GM21717 (cell line): ENCODE measurements at regions not wholly inside any gene's neighbourhood (a gene's known extent, or its start where the extent isn't known, plus 50 kb on each side); places are given as distances from the start of the nearest gene placed in this dataset.
"Not testable (repeated sequence)": the region's sequence is repeated elsewhere in the genome, so short reads cannot be mapped to it uniquely, and the experiment has no call there.

Source experiments
- ATAC-seq: cut with Tn5 transposase; IDR thresholded peaks from one replicate; pipeline ENCODE4 v1.9.1; 2021; ENCODE audit warnings: mild to moderate bottlenecking, moderate library complexity; ENCODE audit not compliant: unreplicated experiment

- no peak for ATAC-seq
These were observed 893.2 kb downstream of the DTWD2 start for GRCh38 chr5:118095115-118095514.

GRCh38 chr5:118088448-118088847, 899.9 kb downstream of the DTWD2 start:
- no peak for ATAC-seq

- ATAC-seq = no peak
These were observed 911.9 kb downstream of the DTWD2 start for GRCh38 chr5:118076490-118076889.

DNA sequence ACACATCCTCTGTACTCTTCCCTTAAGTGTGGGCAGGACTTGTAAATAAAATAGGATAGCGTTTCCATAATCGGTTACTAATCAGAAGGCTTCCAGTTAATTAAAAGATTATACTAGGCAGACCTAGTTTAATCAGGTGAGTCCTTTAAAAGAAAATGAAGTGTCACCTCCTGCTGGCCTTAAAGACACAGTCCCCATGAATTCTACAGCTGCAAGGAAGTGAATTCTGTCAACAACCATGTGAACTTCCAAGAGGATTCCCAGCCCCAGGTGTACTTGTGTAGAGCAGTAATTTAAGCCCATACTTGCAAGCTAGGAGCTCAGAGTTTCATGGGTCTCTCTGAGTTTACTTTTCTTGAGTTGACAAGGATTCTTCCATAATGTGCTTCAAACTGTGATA, 918.3 kb downstream of the DTWD2 start:
- ATAC-seq = no peak

DNA sequence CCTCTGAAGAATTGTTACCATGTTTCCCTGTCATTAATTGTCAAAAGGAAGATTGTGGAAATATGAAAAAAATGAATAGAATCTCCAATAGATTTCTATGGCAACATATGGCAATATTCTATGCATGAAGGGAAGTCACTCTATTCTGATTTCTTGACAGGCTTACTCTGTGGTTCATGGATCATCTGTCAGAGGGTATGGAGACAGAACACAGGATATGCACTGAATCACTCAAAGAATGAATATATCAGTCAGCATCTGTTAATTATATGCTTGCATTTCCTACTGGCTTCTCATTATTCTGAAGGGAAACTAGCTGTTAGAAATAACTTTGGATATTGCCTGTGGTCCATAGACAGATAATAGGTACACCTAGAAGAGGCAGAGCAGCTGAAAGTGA, 918.9 kb downstream of the DTWD2 start:
- ATAC-seq = no peak

GRCh38 chr5:118068886-118069285, 919.5 kb downstream of the DTWD2 start:
- ATAC-seq = no peak

- not testable (repeated sequence) for ATAC-seq
These were observed 924.5 kb downstream of the DTWD2 start for GRCh38 chr5:118063836-118064235.

- no peak for ATAC-seq
These were observed 927.5 kb downstream of the DTWD2 start for GRCh38 chr5:118060833-118061232.

DNA sequence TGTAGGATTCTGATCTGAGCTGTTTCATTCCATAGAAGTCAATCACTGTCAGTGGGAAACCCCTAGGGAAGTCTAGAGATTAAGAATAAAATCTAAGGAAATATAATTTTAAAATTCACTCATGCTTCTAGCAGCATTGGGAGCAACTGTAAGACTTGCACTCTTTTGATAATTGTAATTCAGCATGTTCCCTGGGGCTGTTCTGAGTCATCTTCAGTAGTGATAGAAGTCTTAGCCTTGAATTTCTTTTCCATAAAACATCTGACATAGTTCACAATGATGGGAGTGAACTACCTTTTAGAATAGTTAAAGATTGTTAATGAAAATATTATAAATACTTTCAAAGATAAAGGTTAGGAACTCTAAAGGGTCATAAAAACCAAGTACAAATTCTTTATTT, 935.8 kb downstream of the DTWD2 start:
- no peak for ATAC-seq

DNA sequence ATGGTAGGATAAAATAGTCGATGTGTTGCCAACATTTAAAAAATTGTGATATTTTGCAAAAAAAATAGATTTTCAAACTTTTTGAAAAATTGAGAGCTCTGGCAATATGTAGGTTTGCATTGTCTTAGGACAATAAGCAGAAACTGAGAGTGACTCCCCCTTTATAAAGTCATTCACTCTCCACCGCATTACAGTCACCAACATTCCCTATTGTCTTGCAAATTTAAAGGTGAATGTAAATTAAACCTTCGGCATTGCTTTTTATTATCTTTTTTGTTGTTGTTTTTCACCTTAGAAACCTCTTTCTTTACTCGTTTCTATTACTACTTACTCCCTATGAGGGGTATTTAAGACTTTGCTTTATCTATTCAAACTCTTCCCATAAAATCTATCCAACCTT, 944.2 kb downstream of the DTWD2 start:
- no peak for ATAC-seq

GRCh38 chr5:118043531-118043930, 944.8 kb downstream of the DTWD2 start:
- no peak for ATAC-seq

- no peak for ATAC-seq
These were observed 946.3 kb downstream of the DTWD2 start for GRCh38 chr5:118042076-118042475.

DNA sequence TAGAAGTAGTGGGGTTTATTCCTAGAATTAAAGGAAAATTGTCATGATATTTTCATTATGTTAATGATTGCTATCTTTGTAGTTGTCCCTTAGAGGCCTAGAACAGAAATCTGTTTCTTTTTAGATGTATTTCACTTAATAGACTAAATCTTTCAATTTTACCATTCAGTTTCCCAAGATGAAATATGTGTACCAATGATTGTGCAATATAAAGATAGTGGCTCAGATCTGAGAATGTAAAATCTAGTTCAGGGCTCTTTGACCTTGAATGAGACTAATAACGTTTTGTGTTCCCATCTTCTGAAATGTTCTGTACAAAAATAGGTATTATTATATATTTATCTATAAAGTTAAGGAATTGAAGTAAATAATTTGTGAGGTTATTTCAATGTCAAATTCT, 947.9 kb downstream of the DTWD2 start:
- ATAC-seq = no peak

- ATAC-seq = no peak
These were observed 954.5 kb downstream of the DTWD2 start for GRCh38 chr5:118033686-118034338.

GRCh38 chr5:118029807-118030206, 958.5 kb downstream of the DTWD2 start:
- no peak for ATAC-seq

GRCh38 chr5:118022062-118022461, 966.3 kb downstream of the DTWD2 start:
- no peak for ATAC-seq

GRCh38 chr5:118017536-118017935, 970.8 kb downstream of the DTWD2 start:
- no peak for ATAC-seq

GRCh38 chr5:118016396-118016795, 972.0 kb downstream of the DTWD2 start:
- ATAC-seq = no peak

DNA sequence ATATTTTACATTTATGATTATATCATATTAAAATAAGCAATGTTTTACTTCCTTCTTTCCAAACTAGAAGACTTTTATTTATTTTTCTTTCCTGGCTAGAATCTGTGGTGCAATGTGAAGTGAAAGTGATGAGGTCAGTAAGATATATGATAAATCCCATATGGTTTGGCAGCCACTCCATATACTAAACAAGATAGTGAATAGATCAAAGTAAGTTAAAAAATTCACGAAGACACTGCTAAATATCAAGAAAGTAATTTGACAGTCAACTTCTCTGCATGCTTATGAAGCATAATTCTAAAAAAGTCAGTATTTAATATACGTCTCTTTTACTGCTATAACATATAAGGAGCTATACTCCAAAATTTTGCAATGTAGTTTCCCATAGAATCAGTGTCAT, 972.8 kb downstream of the DTWD2 start:
- ATAC-seq = no peak

GRCh38 chr5:118009741-118010297, 978.5 kb downstream of the DTWD2 start:
- ATAC-seq = no peak

GRCh38 chr5:118008779-118009178, 979.6 kb downstream of the DTWD2 start:
- ATAC-seq = no peak

DNA sequence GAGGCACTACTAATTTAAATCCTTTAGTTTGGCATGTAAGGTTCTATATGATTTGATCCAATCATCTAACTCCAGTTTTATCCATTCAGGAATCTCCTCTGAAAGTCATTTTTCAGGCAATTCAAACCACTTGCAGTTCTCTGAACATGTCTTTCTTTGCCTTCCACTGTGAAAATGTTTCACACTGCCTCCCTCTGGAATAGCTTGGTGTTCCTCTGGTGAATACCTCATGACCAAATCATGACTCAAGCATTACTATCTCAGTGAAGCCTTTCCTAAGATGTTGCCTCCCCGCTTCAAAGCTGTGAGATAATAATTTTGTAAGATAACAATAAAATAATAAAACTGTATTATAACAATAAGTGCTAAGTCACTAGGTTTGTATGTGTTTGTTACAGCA, 981.1 kb downstream of the DTWD2 start:
- no peak for ATAC-seq

GRCh38 chr5:118006219-118006618, 982.1 kb downstream of the DTWD2 start:
- ATAC-seq = no peak
